Lower lobe of right lung (tissue), 2 donors: ENCODE measurements at regions not wholly inside any gene's neighbourhood (a gene's known extent, or its start where the extent isn't known, plus 50 kb on each side); places are given as distances from the start of the nearest gene placed in this dataset.

Source experiments
- ATAC-seq, 2 donors: fragments of 200-7000 bp; cut with Tn5 transposase; one replicate each; pipeline ENCODE4 v1.9.1; 2020 to 2022; ENCODE audit warnings: mild to moderate bottlenecking in 2 of 2, moderate library complexity in 2 of 2
- DNase-seq: peaks from one replicate; pipeline ENCODE4 v3.0.0-alpha.2; 2020
- H3K27ac ChIP-seq: fragments of 200-600 bp; one replicate; pipeline ENCODE4 v1.8.0; 2022
- H3K27me3 ChIP-seq: fragments of 200-600 bp; one replicate; pipeline ENCODE4 v1.8.0; 2022; ENCODE audit warnings: low read depth
- H3K36me3 ChIP-seq: fragments of 200-600 bp; one replicate; pipeline ENCODE4 v1.8.0; 2022; ENCODE audit warnings: mild to moderate bottlenecking
- H3K4me1 ChIP-seq: fragments of 200-600 bp; one replicate; pipeline ENCODE4 v1.8.0; 2022
- H3K4me3 ChIP-seq: fragments of 200-600 bp; one replicate; pipeline ENCODE4 v1.8.0; 2022; ENCODE audit warnings: mild to moderate bottlenecking
- H3K9me3 ChIP-seq: fragments of 200-600 bp; one replicate; pipeline ENCODE4 v1.8.0; 2022
- CTCF ChIP-seq: fragments of 200-600 bp; IDR thresholded peaks from one replicate; pipeline ENCODE4 v1.8.0; 2022; ENCODE audit warnings: antibody characterized with exemption, mild to moderate bottlenecking
- intact Hi-C: fragments of 100-400 bp; cut with DNase I; formaldehyde crosslinking; loops from one replicate; pipeline ENCODE4 v1.11.0; 2022
- donor health status: DM: no; HTN: yes; CAD: no; lungs with severe emphysema.

DNA sequence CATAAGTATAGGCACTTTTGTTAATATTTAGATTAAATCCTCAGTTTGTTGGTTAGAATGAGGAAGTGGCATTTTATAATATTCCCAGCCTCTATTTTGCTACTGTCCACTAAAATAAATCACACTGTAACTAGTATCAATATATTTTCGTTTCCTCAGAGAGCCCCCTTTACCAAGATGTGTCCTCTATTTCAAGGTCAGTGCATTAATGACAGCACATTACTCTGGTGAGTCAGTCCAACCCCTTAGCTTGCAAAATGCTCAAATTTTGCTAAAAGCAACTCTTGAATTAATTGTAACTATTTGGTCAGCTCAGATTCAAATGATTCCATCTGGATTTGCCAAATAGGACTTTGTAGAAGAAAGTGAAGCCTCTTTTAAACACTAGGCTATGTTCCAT, 199.3 kb downstream of the PDHA2 start:
- H3K27ac ChIP-seq, result no peak overlapping the region
- H3K9me3 ChIP-seq, result no peaks in the 10 kb centered on the region
- DNase-seq (no peak), ATAC-seq (no peak)
- H3K4me1 ChIP-seq, result no peaks in the 10 kb centered on the region
- no peaks in the 10 kb centered on the region for H3K36me3 ChIP-seq
- H3K4me3 ChIP-seq, result no peak overlapping the region
- TF ChIP-seq CTCF, result no peak
- intact Hi-C loops, result no loop called here
- H3K27me3 ChIP-seq, result no peaks in the 10 kb centered on the region

DNA sequence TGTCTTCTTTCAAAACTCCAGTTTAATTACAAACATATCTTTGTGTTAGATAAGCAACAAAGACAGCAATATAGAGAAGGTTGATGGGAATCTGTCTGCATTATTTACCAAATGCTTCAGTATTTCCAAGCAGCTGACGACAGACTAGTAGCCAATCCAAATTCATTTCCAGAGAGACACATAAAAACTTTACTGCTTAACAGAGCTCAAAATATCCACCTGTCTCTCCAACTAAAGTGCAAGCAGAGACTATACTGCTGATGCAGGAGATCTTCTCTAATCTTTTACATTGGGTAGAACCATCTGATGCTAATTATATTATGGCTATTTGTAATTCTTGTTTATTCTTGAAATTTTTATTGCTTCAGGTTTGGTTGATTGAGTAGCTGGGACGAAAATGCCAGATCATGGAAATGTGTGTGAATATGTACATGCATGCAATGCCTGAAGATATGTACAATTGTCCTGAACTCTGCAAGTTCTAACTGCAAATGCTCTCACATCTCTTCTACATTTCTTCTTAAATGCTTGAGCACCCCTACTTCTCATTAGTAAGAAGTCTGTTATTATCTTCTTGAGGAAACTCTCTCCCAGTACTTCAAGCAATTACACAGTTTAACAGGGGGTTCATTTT, 200.0 kb downstream of the PDHA2 start:
- no peaks in the 10 kb centered on the region for H3K9me3 ChIP-seq
- ATAC-seq, result no peak

DNA sequence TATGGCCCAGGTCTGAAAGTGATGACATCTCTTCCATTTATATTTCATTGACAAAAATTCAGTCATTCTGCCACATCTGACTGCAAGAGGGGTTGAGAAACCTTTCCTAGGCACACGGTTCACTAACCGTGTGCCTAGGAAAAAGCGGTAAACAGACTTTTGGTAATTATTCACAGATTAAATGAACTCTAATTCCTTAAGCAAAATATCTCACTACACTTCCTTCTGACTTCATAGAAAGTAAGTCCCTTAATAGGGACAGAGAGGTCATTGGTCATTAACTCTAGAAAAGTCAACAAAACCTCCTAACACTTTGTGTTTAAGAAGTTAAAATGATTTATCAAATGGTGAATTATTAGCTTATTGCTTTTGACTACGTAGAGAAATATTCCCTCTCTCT, 205.1 kb downstream of the PDHA2 start:
- TF ChIP-seq CTCF, result no peak
- no peaks in the 10 kb centered on the region for H3K36me3 ChIP-seq
- no peak overlapping the region for H3K4me3 ChIP-seq
- no peaks in the 10 kb centered on the region for H3K4me1 ChIP-seq
- ATAC-seq (no peak), DNase-seq (no peak)
- intact Hi-C loops, result no loop called here
- no peaks in the 10 kb centered on the region for H3K9me3 ChIP-seq
- H3K27me3 ChIP-seq, result no peaks in the 10 kb centered on the region
- H3K27ac ChIP-seq, result no peak overlapping the region

More for the DNA sequence above, 200.0 kb downstream of the PDHA2 start:
- Histone ChIP-seq H3K27me3 (no peaks in the 10 kb centered on the region), H3K4me3 (no peak overlapping the region), H3K36me3 (no peaks in the 10 kb centered on the region), H3K4me1 (no peaks in the 10 kb centered on the region), H3K27ac (no peak overlapping the region)
- no peak for TF ChIP-seq CTCF
- DNase-seq, result no peak
- intact Hi-C loops, result no loop called here

- ATAC-seq, result no peak
- TF ChIP-seq CTCF, result no peak
- intact Hi-C loops, result no loop called here
- Histone ChIP-seq H3K27ac (no peak overlapping the region), H3K9me3 (no peaks in the 10 kb centered on the region), H3K4me3 (no peak overlapping the region), H3K4me1 (no peaks in the 10 kb centered on the region), H3K27me3 (no peaks in the 10 kb centered on the region), H3K36me3 (no peaks in the 10 kb centered on the region)
- DNase-seq, result no peak
These were observed 212.9 kb downstream of the PDHA2 start for GRCh38 chr4:96052827-96053226.

DNA sequence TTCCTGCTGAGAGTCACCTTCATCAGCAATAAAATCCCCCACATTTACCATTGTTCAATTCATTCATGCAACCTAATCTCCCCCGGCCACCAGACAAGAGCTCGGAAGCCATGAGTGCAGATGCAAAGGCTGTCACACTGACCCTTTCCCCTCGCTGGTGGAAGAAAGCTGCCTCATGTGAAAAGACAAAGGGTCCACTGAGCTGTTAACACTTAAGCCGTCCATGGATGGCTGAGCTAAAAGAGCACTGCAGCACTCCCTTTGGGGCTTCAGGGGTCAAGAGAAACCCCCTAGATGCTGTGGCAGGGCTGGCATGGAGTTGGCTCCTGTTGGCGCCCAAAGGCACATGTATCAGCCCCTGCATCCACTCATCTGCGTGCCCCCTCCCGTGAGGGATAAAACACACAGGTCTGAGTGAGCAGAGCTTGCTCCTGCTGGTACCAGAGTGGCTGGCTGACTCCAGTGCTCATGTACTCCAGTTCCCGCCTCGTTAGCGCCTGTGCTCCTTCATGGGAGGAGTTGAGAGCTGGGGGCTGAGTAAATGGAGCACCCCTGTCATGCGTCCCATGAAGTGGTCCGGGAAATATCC, 216.5 kb downstream of the PDHA2 start:
- ATAC-seq (no peak), DNase-seq (no peak)
- H3K27ac ChIP-seq, result no peak overlapping the region
- H3K9me3 ChIP-seq, result no peaks in the 10 kb centered on the region
- no peak for TF ChIP-seq CTCF
- H3K36me3 ChIP-seq, result no peaks in the 10 kb centered on the region
- intact Hi-C loops, result no loop called here
- no peaks in the 10 kb centered on the region for H3K27me3 ChIP-seq
- H3K4me3 ChIP-seq, result no peak overlapping the region
- H3K4me1 ChIP-seq, result no peaks in the 10 kb centered on the region
